HCT116 (cell line): ENCODE measurements at regions not wholly inside any gene's neighbourhood (a gene's known extent, or its start where the extent isn't known, plus 50 kb on each side); places are given as distances from the start of the nearest gene placed in this dataset.

Experiments used
- ATAC-seq: fragments of 200-7000 bp; cut with Tn5 transposase; 2 replicates; pipeline ENCODE4 v1.9.1; 2020; ENCODE audit warnings: mild to moderate bottlenecking, moderate library complexity
- BruUV-seq: library from RNA; stranded (reverse); fragments of 400-500 nt; replicated peaks from 2 replicates; lab custom pipeline; 2021; lab: Mats Ljungman, UMichigan
- CTCF ChIA-PET: fragments of 300-600 bp; sonication (Branson Sonifier 250); formaldehyde crosslinking; loops from one replicate; lab custom pipeline; 2021; ENCODE audit warnings: antibody characterized with exemption; lab: Charles Lee
- POLR2A ChIA-PET: fragments of 300-600, 350-600 bp; sonication (Branson Sonifier 250); formaldehyde crosslinking; loops from one replicate; lab custom pipeline; 2021; ENCODE audit warnings: antibody characterized with exemption; lab: Charles Lee
- RAD21 ChIA-PET, 2 experiments: fragments of 300-600 bp; sonication (Branson Sonifier 250); formaldehyde crosslinking; loops; one replicate each; lab custom pipeline; 2023; ENCODE audit warnings: low total read pairs in 2 of 2; ENCODE audit not compliant: uncharacterized antibody in 2 of 2, unreplicated experiment in 2 of 2, low non-redundant PET in 1 of 2; lab: Charles Lee
- DNase-seq: peaks from one replicate; pipeline ENCODE4 v3.0.0-alpha.2; 2010; ENCODE audit warnings: low read depth, low spot score
- H2AFZ ChIP-seq: fragments of 200-600 bp; shearing (Covaris generic), sonication (generic); 2 replicates; pipeline ENCODE4 v1.6.1; 2017; ENCODE audit warnings: low read depth, mixed run types, mixed read lengths, antibody characterized with exemption, low read length; ENCODE audit not compliant: poor library complexity, severe bottlenecking
- H3K27ac ChIP-seq: 2 replicates; pipeline ENCODE4 v1.5.1; 2012; ENCODE audit warnings: low read depth, low read length
- H3K27me3 ChIP-seq: fragments of 200-600 bp; sonication (generic); 2 replicates; pipeline ENCODE4 v1.6.1; 2016; ENCODE audit warnings: mixed run types, low read length, mixed read lengths; ENCODE audit not compliant: insufficient read depth
- H3K36me3 ChIP-seq, 2 experiments: fragments of 200-500 bp in 1 of 2; fragments of 200-600 bp in 1 of 2; sonication (Bioruptor generic) in 1 of 2; sonication (generic) in 1 of 2; 2 replicates each; pipeline versions ENCODE4 v1.5.1 to v1.6.1; 2014 to 2016; ENCODE audit warnings: low read length in 2 of 2, inconsistent platforms in 1 of 2, mixed read lengths in 1 of 2, mixed run types in 1 of 2; ENCODE audit not compliant: insufficient read depth in 2 of 2, control insufficient read depth in 1 of 2
- H3K4me1 ChIP-seq, 2 experiments: fragments of 200-600 bp in 1 of 2; sonication (generic) in 1 of 2; 2 replicates each; pipeline versions ENCODE4 v1.5.1 to v1.6.1; 2012 to 2017; ENCODE audit warnings: low read length in 2 of 2, inconsistent platforms in 1 of 2, mild to moderate bottlenecking in 1 of 2, mixed read lengths in 1 of 2, mixed run types in 1 of 2, moderate library complexity in 1 of 2; ENCODE audit not compliant: insufficient read depth in 2 of 2, control insufficient read depth in 1 of 2
- H3K4me2 ChIP-seq: fragments of 200-600 bp; sonication (generic); 2 replicates; pipeline ENCODE4 v1.6.1; 2017; ENCODE audit warnings: mixed run types, low read length, mixed read lengths
- H3K4me3 ChIP-seq, 2 experiments: fragments of 200-600 bp in 1 of 2; sonication (generic) in 1 of 2; replicated peaks in 1 of 2; 2 replicates each; pipeline ENCODE4 v1.5.1; 2011 to 2016; ENCODE audit warnings: low read length in 2 of 2, control low read depth in 1 of 2, low read depth in 1 of 2, mild to moderate bottlenecking in 1 of 2, mixed read lengths in 1 of 2, mixed run types in 1 of 2
- H3K79me2 ChIP-seq: fragments of 200-600 bp; sonication (generic); 2 replicates; pipeline ENCODE4 v1.6.1; 2017; ENCODE audit warnings: mild to moderate bottlenecking, mixed run types, low read length, moderate library complexity, mixed read lengths; ENCODE audit not compliant: insufficient read depth
- H3K9ac ChIP-seq: fragments of 200-600 bp; sonication (generic); 2 replicates; pipeline ENCODE4 v1.6.1; 2016; ENCODE audit warnings: low read length, mixed read lengths
- H3K9me2 ChIP-seq: fragments of 200-600 bp; sonication (generic), shearing (Covaris generic); 2 replicates; pipeline ENCODE4 v1.6.1; 2017; ENCODE audit warnings: mixed run types, mild to moderate bottlenecking, moderate library complexity; ENCODE audit not compliant: insufficient read depth
- H3K9me3 ChIP-seq, 2 experiments: fragments of 200-500 bp in 1 of 2; fragments of 200-600 bp in 1 of 2; sonication (Bioruptor generic) in 1 of 2; sonication (generic) in 1 of 2; 2 replicates each; pipeline ENCODE4 v1.6.1; 2014 to 2017; ENCODE audit warnings: low read length in 2 of 2, mixed read lengths in 2 of 2, inconsistent platforms in 1 of 2, low read depth in 1 of 2, mild to moderate bottlenecking in 1 of 2, mixed run types in 1 of 2, moderate library complexity in 1 of 2; ENCODE audit not compliant: control insufficient read depth in 1 of 2, insufficient read depth in 1 of 2
- H4K20me1 ChIP-seq: fragments of 200-600 bp; sonication (generic), shearing (Covaris generic); 2 replicates; pipeline ENCODE4 v1.6.1; 2017; ENCODE audit warnings: mixed run types, mild to moderate bottlenecking, moderate library complexity; ENCODE audit not compliant: insufficient read depth
- EGR1 ChIP-seq: IDR thresholded peaks from 2 replicates; pipeline ENCODE4 v1.6.1; 2012; ENCODE audit warnings: low read depth
- FOSL1 ChIP-seq: IDR thresholded peaks from 2 replicates; pipeline ENCODE4 v1.6.1; 2012; ENCODE audit warnings: low read depth
- SRF ChIP-seq: IDR thresholded peaks from 2 replicates; pipeline ENCODE4 v1.6.1; 2012; ENCODE audit warnings: low read depth
- intact Hi-C: fragments of 100-400 bp; cut with micrococcal nuclease; formaldehyde crosslinking; loops from 2 replicates; pipeline ENCODE4 v1.10.0; 2022
- TF ChIP-seq, protein P1 (sequence below): IDR thresholded peaks from 2 replicates; pipeline ENCODE4 v1.6.1; 2012; ENCODE audit warnings: low read depth

GRCh38 chr7:41006306-41006995 is 696.4 kb downstream of the INHBA start (continued):
- peak; percentile 68 for TF ChIP-seq SRF
- no peak for TF ChIP-seq EGR1

- peaks cover 16 to 39% of the 10 kb centered on the region in 2 experiments for H3K4me1 ChIP-seq
- ChIA-PET POLR2A (no interaction called here), RAD21 (no interaction called here), CTCF (no interaction called here)
- BruUV-seq = no TSS peak
- no peaks in the 10 kb centered on the region for H3K27me3 ChIP-seq
- ATAC-seq (no peak), DNase-seq (no peak)
- H3K9ac ChIP-seq = no peak overlapping the region
- no peak overlapping the region for H2AFZ ChIP-seq
- H3K27ac ChIP-seq = no peak overlapping the region
- TF ChIP-seq FOSL1 (peak; percentile 17; the same call in 1 of the 2 replicates), SRF (no peak)
- TF ChIP-seq, protein P1, sequence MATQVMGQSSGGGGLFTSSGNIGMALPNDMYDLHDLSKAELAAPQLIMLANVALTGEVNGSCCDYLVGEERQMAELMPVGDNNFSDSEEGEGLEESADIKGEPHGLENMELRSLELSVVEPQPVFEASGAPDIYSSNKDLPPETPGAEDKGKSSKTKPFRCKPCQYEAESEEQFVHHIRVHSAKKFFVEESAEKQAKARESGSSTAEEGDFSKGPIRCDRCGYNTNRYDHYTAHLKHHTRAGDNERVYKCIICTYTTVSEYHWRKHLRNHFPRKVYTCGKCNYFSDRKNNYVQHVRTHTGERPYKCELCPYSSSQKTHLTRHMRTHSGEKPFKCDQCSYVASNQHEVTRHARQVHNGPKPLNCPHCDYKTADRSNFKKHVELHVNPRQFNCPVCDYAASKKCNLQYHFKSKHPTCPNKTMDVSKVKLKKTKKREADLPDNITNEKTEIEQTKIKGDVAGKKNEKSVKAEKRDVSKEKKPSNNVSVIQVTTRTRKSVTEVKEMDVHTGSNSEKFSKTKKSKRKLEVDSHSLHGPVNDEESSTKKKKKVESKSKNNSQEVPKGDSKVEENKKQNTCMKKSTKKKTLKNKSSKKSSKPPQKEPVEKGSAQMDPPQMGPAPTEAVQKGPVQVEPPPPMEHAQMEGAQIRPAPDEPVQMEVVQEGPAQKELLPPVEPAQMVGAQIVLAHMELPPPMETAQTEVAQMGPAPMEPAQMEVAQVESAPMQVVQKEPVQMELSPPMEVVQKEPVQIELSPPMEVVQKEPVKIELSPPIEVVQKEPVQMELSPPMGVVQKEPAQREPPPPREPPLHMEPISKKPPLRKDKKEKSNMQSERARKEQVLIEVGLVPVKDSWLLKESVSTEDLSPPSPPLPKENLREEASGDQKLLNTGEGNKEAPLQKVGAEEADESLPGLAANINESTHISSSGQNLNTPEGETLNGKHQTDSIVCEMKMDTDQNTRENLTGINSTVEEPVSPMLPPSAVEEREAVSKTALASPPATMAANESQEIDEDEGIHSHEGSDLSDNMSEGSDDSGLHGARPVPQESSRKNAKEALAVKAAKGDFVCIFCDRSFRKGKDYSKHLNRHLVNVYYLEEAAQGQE = no peak
- H3K36me3 ChIP-seq = no peaks in the 10 kb centered on the region
- H3K9me2 ChIP-seq = no peaks in the 10 kb centered on the region
- H3K4me2 ChIP-seq = peak overlapping the region; percentile 5
- H3K9me3 ChIP-seq = no peaks in the 10 kb centered on the region; a peak in 1 of 4 replicates
- H4K20me1 ChIP-seq = no peaks in the 10 kb centered on the region
- no peaks in the 10 kb centered on the region for H3K79me2 ChIP-seq
- H3K4me3 ChIP-seq = no peak overlapping the region
- intact Hi-C loops = no loop called here
Measured at GRCh38 chr7:41005374-41005901, 697.5 kb downstream of the INHBA start.
